RCC 7860 (cell line): ENCODE measurements at regions not wholly inside any gene's neighbourhood (a gene's known extent, or its start where the extent isn't known, plus 50 kb on each side); places are given as distances from the start of the nearest gene placed in this dataset.

ENCODE experiments used
- DNase-seq: peaks from one replicate; pipeline ENCODE4 v3.0.0-alpha.2; 2015; ENCODE audit warnings: low spot score
- FAIRE-seq: peaks from 2 replicates; lab custom pipeline; 2012; peaks lifted over from hg19 to GRCh38; lab: Jason Lieb, UNC

DNA sequence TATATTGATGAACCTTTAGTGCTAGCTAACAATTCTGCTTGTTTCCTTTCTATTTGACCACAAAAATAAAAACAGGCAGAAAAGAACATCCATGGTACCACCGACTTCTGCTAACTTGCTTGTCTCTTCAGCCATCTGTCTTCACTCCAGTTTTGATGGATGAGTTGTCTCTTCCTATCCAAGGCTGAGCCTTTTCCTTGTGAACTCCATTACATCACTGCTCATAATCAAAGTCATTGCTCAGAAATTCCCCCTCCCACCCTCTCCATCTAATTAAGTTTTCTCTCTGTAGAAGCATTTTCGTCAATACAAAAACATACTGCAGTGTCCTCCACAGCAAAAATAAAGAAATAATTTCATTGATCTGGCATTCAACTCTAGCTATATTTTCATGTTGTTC lies 184.4 kb downstream of the SPCS3 start:
- no peak for FAIRE-seq
- no peak for DNase-seq

DNA sequence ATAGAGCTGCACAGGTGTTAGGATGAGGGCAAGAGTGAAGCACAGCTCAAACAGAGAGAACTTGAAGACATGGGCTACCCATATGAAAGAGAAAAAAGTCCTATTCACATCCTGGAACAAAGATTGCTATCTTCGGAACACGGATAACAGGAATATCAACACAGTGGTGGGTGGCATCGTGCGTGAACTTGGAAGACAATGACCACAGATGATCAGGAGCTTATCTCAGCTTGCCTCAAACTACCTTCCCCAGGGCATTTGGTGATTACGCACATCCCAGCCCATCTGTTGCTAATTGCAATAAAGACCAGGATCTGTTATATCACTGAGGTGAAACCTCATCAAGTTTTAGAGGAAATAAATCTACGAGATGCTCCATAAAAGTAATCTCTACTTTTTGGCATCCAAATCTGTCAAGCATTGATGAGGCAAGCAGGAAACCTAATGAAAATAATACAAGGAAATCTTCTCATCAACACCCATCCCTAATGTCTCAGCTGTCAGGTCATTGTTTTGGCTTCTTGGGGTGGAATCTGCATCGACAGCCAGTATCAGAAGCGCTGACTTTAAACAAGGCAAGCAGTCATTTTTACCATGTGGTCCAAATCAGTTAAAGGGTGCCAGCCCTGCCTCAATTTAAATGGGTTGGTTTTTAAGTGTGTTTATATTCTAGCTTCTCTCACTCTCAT lies 188.2 kb downstream of the SPCS3 start:
- DNase-seq: no peak
- no peak for FAIRE-seq

DNA sequence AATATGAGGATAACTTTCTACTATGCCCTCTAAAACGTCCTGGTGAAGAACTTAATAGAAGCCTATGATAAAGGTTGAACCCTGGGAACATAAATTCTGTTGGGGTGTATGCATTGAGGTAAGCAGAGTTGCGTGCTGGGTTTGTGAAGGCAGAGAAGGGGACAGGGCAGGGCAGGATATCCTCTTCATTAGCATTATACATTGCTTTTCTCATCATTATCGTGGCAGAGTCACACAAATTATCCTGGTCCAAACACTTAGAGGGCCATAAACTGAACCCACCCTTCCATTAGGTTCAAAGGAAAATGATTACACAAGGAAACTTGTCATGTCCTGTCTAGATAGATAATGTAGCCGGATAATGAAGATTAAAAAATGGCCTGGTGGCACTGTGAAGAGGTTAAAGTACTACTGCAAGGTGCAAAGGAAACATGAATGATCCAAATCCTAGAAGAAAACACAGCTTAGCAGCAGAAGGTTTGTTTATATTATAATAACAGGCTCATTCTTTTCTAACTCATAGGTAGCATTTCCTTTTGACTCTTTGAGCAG lies 189.1 kb downstream of the SPCS3 start:
- FAIRE-seq: no peak
- no peak for DNase-seq

DNA sequence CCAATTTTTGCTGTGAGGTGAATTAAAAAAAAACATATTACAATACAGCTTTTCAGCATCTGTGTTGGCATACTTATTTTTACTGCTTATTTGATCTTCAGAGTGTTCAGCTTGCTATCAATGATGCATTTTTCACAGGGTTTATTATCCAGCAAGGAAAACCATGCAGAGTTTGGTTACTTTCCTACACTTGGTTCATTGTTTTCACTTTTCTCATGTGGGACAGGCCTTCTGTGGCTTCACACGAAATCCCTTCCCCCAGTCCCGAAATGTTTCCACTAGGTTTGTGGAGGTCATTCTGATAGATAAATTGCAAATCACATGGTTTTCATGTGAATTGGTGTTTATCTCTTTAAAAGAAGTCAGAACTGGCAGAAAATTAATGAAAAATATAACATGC lies 205.8 kb downstream of the SPCS3 start:
- FAIRE-seq: no peak
- DNase-seq: no peak

DNA sequence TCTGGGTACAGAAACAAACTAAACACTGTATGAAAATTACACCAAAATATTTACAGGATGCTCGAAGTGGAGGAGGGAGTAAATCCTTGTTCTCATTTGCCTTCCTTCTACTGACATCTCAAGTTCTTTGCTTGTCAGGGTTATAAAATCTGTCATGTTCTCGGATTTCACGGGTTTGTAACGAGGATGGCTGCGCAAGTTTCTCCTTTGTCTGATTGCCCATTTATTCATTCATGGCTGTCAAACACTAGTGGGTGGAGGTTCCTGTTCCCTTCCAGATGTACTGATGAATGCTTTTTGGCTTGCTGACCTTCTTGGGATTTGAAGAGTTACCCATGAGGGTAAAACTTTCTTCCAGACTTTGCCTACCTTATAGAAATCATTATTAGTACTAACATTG lies 206.9 kb downstream of the SPCS3 start:
- FAIRE-seq (no peak), DNase-seq (no peak)

DNA sequence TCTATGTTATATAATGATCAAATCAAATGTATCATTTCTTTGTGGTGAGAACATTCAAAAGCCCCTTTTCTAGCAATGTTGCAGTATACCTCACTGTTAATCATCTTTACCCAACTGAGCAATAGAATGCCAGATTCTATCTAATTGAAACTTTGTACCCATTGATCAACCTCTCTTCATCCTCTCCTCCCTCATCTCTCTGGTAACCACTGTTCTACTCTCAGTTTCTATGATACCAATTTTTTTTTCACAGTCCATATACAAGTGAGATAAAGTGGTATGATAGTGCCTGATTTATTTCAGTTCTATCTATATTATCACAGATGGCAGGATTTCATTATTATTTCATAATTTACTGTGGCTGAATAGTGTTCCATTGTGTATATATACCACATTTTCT lies 209.8 kb downstream of the SPCS3 start:
- no peak for FAIRE-seq
- DNase-seq: no peak

DNA sequence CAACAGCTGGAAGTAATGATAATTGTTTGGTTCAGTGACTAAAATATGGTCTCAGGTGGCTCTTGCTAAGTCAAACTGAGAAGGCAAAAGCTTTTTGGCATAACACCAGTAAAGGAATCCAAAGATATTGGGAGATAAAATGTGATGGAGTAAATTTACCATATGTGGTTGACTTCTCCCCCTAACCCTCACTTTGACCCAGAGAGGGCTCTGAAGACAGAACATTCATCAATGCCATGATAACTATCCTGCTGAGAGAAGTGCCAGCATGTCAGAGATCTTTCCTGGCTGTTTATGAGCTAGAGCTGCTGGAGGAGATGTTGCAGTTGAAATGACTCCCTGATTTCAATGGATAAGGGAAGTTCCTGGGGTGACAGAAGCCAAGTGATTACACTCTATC lies 213.4 kb downstream of the SPCS3 start:
- FAIRE-seq (no peak), DNase-seq (no peak)

DNA sequence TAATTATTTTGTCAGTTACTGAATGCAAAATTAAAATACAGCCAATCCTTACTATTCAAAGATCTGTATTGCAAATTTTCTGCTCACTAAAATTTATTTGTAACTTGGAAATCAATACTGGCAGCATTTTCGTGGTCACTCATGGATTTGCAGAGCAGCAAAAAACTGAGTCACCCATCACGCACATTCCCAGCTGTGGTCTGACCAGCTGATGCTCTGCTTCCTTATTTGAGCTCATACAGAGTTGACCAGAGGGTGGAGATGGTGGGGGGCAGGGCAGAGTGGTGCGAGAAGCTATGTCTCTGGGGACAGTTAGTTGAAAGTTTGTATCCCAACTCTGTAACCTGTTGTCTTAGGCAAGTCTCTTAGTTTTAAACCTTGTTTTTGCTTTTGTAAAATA lies 214.8 kb downstream of the SPCS3 start:
- DNase-seq: peak; percentile 74
- FAIRE-seq: peak; percentile 64

DNA sequence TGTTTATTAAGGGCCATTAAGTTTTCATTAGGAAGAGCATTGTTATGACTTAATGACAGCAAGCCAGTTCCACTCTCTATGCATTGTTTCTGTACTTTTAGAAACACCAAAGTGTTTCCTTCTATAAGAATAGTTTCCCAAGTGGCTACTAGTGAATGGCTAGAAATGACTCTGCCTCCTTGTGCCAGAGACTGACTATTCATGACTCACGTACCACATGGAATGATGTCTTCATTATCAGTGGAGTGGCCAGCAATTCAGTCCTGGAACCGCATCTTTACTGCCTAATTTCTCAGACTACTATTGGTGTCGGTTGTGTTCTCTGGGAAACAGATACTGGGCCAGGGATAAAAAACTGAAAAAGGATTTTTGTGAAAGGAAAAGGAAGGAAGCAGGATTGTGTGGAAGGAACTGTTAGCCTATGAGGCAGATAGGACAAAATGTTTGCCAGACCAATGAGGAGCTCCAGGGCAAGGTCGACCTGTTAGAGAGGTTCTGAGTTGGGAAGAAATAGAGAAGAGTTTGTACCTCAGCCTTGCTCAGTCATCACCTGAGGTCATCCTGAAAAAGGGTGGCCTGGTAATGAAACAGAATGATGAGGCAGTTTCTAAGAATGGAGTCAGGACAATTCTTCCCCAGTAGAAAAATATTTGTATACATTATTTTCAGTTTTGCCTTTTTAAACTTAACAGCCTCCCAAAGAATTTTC lies 218.6 kb downstream of the SPCS3 start:
- DNase-seq (peak; percentile 84), FAIRE-seq (peak; percentile 90)

DNA sequence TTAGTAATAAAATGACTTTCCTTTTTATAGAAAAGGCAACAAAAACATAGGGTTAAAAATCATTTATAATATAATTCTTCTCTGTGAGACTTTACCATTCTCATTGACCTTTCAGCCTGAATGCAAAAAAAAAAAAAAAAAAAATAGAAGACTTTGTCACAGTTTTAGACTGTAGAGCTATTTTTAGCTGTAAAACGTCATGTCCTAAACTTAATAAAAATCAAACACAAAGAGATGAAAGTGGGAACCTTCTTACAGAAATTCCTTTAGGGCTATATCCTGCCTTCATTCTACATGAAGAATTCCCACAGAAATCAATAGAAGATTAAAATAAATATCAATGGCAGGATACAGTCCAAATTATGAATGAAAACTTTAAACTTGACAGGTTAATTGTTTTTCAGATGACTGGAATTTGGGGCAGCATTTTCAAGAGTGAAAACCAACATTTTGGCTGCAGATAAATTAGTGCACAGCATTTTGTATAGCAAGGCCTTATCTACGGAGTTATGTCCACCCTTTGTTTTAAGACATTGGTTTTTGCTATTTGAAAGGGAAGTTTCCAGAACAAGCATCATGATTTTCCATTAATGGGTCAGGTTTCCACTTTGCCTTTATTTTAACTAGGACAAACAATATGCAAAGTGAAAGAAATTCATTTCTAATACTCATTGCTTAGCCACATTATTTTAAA lies 219.5 kb downstream of the SPCS3 start:
- DNase-seq: no peak

DNA sequence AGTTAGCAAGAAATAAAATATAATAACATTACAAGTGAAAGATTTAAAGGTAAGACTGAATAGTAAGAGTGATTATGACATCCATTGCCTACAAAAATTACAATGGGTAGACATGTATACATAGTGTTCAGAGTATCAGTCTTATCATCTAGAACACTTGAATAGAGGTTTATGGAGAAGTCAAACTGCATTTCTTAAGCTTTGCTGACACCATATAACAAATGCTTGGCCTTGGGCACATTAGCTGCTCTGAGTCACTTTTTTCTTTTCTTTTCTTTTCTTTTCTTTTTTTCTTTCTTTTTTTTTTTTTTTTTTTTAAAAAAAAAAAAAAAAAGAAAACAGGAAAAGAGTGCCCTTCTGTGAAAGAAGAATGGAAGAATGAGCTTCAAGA lies 220.0 kb downstream of the SPCS3 start:
- no peak for FAIRE-seq

More for the DNA sequence above, 219.5 kb downstream of the SPCS3 start:
- FAIRE-seq: no peak

DNA sequence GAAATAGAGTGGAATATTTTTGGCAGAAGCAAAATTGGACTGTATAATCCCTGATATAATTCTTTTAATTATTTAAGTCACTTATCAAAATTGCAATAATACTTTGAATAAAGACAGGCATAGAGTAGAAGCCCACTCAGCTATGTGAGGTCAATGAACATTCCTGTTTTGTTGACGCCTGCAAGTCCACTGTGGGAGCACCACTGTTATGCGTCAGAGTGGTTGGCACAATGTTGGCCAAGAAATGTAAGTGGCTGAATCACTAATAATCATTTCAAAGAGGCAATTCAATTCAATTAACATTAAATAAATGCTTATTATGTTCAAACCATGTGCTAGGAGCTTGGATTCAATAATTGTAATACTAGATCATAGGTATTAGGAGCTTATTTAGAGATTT lies 221.0 kb downstream of the SPCS3 start:
- no peak for DNase-seq

More for the DNA sequence above, 220.0 kb downstream of the SPCS3 start:
- no peak for DNase-seq

DNA sequence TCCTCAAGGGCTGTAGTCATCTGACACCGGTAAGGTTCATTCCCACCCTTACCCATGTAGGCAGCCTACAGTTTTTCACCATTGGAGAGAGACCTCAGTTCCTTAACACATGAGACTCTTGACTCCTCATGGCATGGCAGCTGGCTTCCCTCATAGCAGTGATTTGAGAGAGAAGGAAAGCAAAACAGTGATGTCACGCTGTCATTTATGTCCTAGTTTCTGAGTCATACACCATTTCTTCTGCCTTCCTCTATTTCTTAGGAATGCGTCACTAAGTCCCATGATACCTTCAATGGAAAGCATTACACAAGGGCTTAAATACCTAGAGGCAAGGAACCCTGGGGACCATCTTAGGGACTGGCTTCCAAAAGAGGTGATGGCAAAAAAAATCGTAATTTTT lies 226.1 kb downstream of the SPCS3 start:
- no peak for FAIRE-seq
- peak; percentile 52 for DNase-seq

More for the DNA sequence above, 221.0 kb downstream of the SPCS3 start:
- FAIRE-seq: no peak

DNA sequence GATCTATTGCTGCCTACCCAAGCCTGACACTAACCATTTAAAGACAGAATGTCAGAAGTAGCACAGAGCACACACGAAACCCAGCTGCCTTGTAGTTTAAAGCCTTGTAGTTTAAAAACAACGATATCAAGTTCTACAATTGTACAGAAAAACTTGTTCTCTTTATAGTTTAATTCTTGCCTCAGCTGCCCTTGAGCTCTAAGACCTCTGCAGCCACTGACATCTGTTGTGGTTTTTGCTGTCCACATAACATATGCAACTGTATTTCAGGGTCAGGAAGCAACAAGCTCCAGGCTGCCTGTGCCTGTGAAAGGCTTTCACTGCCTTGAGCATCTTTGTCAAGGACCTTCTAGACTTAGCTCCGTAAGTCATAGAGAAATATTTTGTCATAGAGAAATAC lies 227.2 kb downstream of the SPCS3 start:
- DNase-seq (no peak), FAIRE-seq (no peak)

DNA sequence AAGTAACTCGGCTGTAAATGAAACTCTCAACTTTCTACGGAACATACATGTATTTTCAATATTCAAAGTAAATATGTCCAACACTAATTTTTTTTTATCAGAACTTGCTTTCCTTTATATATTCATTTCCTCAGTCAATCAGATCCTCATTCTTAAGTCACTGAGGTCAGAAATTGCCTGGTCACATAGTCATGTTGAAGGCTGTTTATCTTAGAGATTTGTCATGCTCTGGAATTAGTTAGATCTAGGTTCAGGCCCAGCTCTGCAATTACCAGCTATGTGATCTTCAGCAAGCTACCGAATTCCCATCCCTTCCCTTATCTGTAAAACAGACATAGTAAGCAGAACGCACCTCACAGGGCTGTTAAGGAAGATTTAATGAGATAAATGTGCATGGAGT lies 228.8 kb downstream of the SPCS3 start:
- peak; percentile 81 for DNase-seq
- peak; percentile 60 for FAIRE-seq

DNA sequence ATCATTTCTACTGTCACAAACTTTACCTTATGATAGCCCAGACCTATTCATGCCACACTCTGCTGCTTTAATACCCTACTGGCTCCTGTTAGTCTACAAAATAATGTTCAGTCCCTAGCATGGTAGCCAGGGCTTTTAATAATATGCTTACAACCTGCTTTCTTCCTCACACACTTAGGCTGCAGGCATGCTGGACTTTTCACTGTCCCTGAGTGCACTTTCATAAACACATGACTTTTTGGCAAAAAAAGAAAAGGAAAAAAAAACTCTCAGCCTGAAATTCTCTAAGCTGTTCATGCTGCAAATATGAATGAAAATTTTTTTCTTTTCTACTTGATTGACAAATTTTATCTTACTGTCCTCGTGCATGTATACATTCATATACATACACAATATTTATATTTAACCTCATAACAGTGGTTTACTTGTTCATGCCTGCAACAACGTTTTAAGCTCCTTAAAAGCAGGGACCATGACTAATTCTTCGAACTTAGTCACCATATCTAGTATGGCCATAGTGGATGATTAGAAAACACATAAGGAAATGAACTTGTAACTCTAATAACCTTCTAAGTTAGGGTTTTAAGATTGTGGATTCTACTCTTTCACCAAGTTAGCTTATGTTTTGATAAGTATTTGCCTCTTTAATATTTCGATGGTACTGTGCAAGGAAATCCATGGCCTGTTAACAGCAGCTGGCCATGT lies 229.5 kb downstream of the SPCS3 start:
- FAIRE-seq: peak; percentile 55
- DNase-seq: peak; percentile 6

DNA sequence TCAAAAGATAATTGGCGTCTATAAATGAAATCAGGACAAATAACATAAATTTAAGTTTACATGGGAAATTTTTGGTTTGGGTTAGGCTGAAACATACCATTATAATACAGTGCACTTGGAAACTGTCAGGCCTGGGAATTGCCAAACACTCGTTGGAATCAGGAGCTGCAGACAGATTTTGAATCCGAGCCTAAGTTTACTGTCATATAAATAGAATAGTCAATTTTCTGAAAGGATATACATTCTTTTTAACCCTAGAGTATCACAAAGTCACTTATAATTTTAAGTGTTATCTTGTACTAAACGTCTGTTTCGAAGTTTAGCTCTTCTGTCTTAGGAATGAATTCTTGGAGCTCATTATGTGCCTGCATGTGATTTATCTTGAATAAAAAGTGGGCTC lies 234.1 kb downstream of the VEGFC start:
- DNase-seq (no peak), FAIRE-seq (no peak)

DNA sequence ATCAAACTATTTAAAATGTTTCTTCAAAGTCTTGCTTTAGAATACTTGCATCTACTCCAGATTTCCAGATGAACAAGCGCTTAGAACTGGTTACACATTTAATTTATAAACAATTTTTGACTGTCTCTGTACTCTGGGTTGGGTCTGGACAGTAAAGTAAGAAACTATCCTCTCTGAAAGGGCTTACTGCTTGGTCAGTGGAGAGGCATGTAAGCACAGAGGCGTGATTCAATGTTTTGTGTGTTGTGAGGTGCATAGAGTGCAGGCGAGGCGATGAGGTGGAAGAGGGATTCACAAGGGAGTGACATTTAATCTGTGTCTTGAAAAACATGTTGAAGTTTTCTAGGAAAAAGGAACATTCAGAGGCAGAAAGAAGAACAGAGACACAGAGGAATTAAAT lies 231.4 kb downstream of the VEGFC start:
- DNase-seq: no peak
- no peak for FAIRE-seq

DNA sequence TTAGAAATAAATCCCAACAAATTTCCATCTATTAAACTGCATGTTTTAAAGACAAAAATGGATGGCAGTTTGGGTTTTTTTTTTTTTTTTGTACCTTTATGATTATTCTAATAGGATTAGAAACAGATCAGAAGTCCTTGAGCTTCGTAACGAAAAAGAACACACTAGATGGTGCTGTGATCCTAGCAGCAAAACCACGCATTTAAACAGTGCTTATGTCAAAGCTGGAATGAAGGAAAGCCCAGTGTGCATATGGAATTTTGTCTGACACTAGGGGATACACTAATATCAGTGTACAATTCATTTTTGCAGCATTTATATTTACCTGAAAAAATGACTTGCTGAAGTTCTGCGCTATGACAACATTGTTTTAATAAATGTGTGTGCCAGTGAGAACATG lies 229.1 kb downstream of the VEGFC start:
- DNase-seq: no peak
- FAIRE-seq: no peak

DNA sequence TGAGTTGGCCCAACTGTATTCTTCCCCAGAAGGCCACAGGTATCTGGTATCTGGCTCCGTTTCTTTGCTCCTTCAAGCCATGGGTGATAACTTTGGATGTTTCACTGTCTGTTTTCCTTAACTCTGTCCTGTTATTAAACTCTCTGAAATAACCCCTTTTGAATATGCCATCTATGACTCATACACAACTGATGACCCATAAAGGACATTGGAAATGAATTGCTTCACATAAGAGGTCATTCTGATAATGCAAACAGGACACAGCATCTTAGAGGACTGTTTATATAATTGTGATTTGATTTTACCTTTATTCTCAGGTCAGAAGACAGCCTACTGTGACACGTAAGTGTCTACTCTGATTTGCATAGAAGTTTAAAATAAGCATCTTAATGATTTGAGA lies 227.7 kb downstream of the VEGFC start:
- DNase-seq (no peak), FAIRE-seq (no peak)

DNA sequence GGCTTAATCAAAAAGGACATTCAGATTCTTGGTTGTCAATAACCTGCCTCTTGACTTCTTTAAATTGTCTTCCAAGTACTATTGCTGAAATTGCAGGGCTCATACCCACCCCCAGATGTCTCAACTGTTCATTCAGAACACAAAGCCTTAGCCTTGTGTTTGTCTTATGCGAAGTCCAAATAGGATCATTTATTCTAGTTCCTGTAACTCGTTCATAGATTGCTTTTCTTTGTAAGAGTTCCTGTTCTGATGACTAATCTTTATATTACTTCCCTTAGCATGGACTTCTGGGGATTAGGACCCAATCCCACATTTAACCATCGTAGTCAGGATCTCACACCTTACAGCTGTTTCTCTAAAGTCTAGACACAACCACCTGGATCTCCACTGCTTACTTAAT lies 226.0 kb downstream of the VEGFC start:
- FAIRE-seq (no peak), DNase-seq (no peak)
